Activated naive CD4-positive, alpha-beta T cell treated with anti-CD3 and anti-CD28 coated beads, Interleukin-2, amount 50 U/mL, for 24 hours (primary cell): ENCODE measurements at regions not wholly inside any gene's neighbourhood (a gene's known extent, or its start where the extent isn't known, plus 50 kb on each side); places are given as distances from the start of the nearest gene placed in this dataset.

ENCODE experiments used
- H3K27ac Mint-ChIP-seq: one replicate; pipeline ENCODE4 v1.8.0; 2021; ENCODE audit warnings: mild to moderate bottlenecking, mixed read lengths
- H3K27me3 Mint-ChIP-seq: one replicate; pipeline ENCODE4 v1.8.0; 2021; ENCODE audit warnings: mixed read lengths
- H3K36me3 Mint-ChIP-seq: one replicate; pipeline ENCODE4 v1.8.0; 2021; ENCODE audit warnings: mixed read lengths
- H3K4me1 Mint-ChIP-seq: one replicate; pipeline ENCODE4 v1.8.0; 2021; ENCODE audit warnings: mixed read lengths
- H3K4me3 Mint-ChIP-seq: one replicate; pipeline ENCODE4 v1.8.0; 2021; ENCODE audit warnings: mild to moderate bottlenecking, mixed read lengths
- H3K9me3 Mint-ChIP-seq: one replicate; pipeline ENCODE4 v1.8.0; 2021; ENCODE audit warnings: mixed read lengths

DNA sequence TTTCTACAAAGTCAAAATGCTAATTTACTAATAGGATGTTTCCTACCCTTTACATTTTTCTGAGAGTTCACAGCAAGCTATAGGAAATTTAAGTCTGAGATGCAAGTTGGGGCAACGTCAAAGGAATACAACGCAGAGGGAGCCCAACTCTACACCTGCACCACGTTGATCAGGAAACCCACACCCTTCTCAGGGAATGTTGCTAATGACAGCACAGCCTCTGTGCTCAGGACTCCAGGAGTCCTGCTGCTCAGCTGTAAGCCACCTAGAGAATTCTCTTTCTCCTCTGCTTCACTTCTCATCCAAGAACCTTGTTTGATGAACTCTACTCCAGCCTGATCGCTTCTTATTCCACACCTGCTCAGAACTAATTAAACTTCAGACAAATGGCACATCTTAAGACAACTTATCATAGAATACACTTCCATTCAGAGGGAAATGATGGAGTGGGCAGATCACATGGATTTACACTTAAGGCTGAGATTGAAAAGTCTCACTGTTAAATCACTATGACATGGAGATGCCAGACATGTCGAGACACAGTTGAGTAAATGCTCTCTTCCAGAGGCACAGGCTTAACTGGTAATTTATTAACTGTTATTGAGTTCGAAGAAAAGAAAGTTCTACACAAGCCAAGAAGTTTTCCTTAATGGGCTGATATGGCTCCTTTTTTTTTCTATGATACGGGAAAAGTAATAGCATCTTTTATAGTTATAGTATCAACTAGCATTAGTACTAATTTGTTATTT, 811.6 kb upstream of the ARGLU1 start:
- no peaks in the 10 kb centered on the region for H3K27me3 Mint-ChIP-seq
- no peak overlapping the region for H3K27ac Mint-ChIP-seq
- no peak overlapping the region for H3K4me3 Mint-ChIP-seq
- no peaks in the 10 kb centered on the region for H3K36me3 Mint-ChIP-seq
- no peaks in the 10 kb centered on the region for H3K4me1 Mint-ChIP-seq
- H3K9me3 Mint-ChIP-seq: no peaks in the 10 kb centered on the region

GRCh38 chr13:107376341-107377125, 808.6 kb upstream of the ARGLU1 start:
- Mint-ChIP-seq H3K27ac (no peak overlapping the region), H3K9me3 (no peaks in the 10 kb centered on the region), H3K36me3 (no peaks in the 10 kb centered on the region), H3K27me3 (no peaks in the 10 kb centered on the region), H3K4me3 (no peak overlapping the region), H3K4me1 (no peaks in the 10 kb centered on the region)

DNA sequence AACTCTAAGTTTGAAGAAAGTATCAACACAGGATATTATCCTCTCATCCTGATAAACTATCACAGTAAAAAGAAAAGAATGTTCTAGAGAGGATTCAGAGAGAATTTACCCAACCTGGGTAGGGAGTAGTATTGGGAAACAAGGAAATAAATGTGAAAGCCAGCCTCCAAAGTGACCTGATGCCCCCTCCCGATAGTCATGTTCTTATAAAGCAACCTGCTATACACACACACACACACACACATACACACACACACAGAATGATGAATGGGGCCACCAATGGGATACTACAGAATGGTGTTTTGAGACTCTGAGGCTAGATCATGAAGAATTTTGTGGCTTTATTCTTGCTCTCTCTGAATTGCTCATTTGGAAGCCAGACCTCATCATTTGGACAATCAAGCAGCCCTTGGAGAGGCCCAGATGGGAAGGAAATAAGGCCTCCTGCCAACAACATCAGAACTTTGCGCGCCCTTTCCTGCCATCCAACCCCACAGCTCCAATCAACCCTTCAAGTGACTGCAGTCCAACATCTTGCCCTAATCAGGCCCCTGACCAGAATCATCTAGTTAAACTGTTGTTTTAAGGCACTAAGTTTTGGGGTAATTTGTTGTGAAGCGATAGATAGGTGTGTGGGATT, 807.9 kb upstream of the ARGLU1 start:
- Mint-ChIP-seq H3K27ac (no peak overlapping the region), H3K4me3 (no peak overlapping the region), H3K9me3 (no peaks in the 10 kb centered on the region), H3K4me1 (no peaks in the 10 kb centered on the region), H3K27me3 (no peaks in the 10 kb centered on the region), H3K36me3 (no peaks in the 10 kb centered on the region)

DNA sequence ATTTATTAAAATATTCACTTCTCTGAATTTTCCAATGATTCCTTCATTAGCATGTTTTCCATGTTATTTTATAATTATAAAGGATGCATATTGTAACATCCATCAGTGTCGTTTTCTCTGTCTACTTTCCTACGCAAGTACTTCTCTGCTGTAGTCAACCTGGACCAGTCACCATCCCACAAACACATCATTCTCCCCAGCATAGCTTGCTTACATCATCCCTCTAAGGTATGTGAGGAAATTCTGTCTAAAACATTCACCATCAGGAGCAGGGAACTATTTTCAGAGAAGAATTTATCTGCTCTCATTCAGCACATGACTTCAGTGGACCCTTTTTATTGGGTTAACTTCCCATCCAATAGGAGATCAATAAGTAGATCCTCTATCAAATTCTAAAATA, 806.1 kb upstream of the ARGLU1 start:
- Mint-ChIP-seq H3K36me3 (no peaks in the 10 kb centered on the region), H3K27ac (no peak overlapping the region), H3K4me3 (no peak overlapping the region), H3K4me1 (no peaks in the 10 kb centered on the region), H3K27me3 (no peaks in the 10 kb centered on the region), H3K9me3 (peaks cover under 1% of the 10 kb centered on the region)

GRCh38 chr13:107373551-107373950, 805.6 kb upstream of the ARGLU1 start:
- Mint-ChIP-seq H3K4me1 (no peaks in the 10 kb centered on the region), H3K27ac (no peak overlapping the region), H3K27me3 (no peaks in the 10 kb centered on the region), H3K36me3 (no peaks in the 10 kb centered on the region), H3K9me3 (peaks cover 5% of the 10 kb centered on the region), H3K4me3 (no peak overlapping the region)

DNA sequence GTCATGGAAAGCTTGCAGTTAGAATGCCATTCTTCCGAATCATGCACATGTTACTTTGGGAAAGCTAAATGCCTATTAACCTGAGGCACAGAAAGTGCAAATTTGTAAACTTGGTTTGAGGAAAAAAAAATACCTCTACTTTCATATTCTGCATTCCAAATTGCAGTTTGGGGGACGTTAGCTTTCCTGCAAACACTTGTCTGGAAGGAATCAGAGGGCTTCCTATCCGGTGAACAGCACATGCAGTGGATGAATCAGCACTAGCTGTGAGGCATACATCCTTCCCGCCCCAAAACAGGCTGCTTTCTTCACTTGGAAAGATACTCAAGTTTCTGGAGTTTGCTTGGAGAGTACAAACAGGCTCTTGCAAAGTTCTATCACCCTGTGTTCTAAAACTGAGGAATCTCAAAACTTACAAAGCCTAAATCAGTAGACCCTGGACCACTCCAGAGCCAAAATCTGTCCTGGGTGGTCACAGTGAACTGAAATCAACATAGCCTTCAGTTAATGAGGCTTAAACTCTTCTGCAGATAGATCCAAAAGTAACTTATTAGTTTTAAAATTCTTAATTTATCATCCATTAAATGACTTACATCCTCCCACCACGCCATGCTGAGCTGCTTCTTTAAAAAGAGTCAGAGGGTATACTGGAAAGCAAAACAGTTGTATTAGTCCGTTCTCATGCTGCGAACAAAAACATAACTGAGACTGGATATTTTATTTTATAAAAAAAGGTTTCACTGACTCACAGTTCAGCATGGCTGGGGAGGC, 802.3 kb upstream of the ARGLU1 start:
- Mint-ChIP-seq H3K4me1 (no peaks in the 10 kb centered on the region), H3K27ac (no peak overlapping the region), H3K27me3 (no peaks in the 10 kb centered on the region), H3K36me3 (no peaks in the 10 kb centered on the region), H3K9me3 (peaks cover 6% of the 10 kb centered on the region), H3K4me3 (no peak overlapping the region)

DNA sequence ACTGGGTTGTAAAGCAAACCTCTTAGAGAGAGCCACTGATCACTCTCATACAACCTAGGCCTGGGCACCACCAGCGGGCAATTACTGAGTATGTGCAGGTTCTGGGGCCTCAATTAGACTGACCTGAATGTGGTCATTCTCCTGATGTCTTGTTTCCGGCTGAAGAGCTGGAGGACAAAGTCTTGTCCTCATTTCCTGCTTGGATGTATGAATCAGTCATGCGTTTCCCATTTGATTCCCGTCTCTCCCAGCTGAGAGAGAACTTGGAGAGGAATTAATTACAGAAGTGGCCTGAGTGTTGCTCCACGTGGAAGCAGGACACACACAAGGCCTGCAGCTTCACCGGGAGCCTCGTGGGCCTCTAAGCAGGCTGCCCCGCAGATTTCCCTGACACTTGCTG, 799.3 kb upstream of the ARGLU1 start:
- Mint-ChIP-seq H3K4me1 (no peaks in the 10 kb centered on the region), H3K36me3 (no peaks in the 10 kb centered on the region), H3K9me3 (peaks cover 6% of the 10 kb centered on the region), H3K27ac (no peak overlapping the region), H3K27me3 (no peaks in the 10 kb centered on the region), H3K4me3 (no peak overlapping the region)

GRCh38 chr13:107365466-107366215, 797.7 kb upstream of the ARGLU1 start:
- no peaks in the 10 kb centered on the region for H3K27me3 Mint-ChIP-seq
- no peak overlapping the region for H3K4me3 Mint-ChIP-seq
- H3K27ac Mint-ChIP-seq: no peak overlapping the region
- no peaks in the 10 kb centered on the region for H3K36me3 Mint-ChIP-seq
- H3K4me1 Mint-ChIP-seq: no peaks in the 10 kb centered on the region
- H3K9me3 Mint-ChIP-seq: peaks cover 6% of the 10 kb centered on the region

DNA sequence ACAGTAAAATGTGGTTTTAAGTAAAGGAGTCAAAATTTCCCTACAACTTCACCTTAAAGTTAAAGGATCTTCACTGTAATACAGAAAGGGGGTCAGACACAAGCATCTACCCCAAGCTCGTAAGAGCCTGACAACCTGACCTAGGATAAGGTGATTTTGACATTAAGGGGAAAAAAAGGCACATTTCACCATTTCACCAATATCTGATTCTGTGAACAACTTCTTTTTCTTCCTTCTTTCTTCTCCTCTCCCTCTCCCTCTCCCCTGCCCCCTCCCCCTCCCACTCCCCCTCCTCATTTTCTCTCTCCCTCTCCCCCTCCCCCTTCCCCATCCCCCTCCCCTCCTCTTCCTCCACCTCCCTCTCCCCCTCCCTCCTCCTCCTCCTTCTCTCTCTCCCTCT, 796.7 kb upstream of the ARGLU1 start:
- H3K9me3 Mint-ChIP-seq: peaks cover 6% of the 10 kb centered on the region
- H3K27ac Mint-ChIP-seq: no peak overlapping the region
- no peak overlapping the region for H3K4me3 Mint-ChIP-seq
- no peaks in the 10 kb centered on the region for H3K4me1 Mint-ChIP-seq
- no peaks in the 10 kb centered on the region for H3K36me3 Mint-ChIP-seq
- H3K27me3 Mint-ChIP-seq: no peaks in the 10 kb centered on the region

GRCh38 chr13:107361666-107362065, 793.7 kb upstream of the ARGLU1 start:
- no peak overlapping the region for H3K27ac Mint-ChIP-seq
- H3K27me3 Mint-ChIP-seq: no peaks in the 10 kb centered on the region
- peaks cover 7% of the 10 kb centered on the region for H3K9me3 Mint-ChIP-seq
- H3K36me3 Mint-ChIP-seq: no peaks in the 10 kb centered on the region
- H3K4me1 Mint-ChIP-seq: no peaks in the 10 kb centered on the region
- H3K4me3 Mint-ChIP-seq: no peak overlapping the region

GRCh38 chr13:107360010-107360409, 792.1 kb upstream of the ARGLU1 start:
- H3K36me3 Mint-ChIP-seq: no peaks in the 10 kb centered on the region
- H3K27ac Mint-ChIP-seq: no peak overlapping the region
- no peaks in the 10 kb centered on the region for H3K4me1 Mint-ChIP-seq
- H3K27me3 Mint-ChIP-seq: no peaks in the 10 kb centered on the region
- peaks cover 8% of the 10 kb centered on the region for H3K9me3 Mint-ChIP-seq
- H3K4me3 Mint-ChIP-seq: no peak overlapping the region

- Mint-ChIP-seq H3K4me1 (no peaks in the 10 kb centered on the region), H3K9me3 (peaks cover 8% of the 10 kb centered on the region)
Observed at GRCh38 chr13:107358866-107359265, 790.9 kb upstream of the ARGLU1 start.

GRCh38 chr13:107351305-107351704, 783.4 kb upstream of the ARGLU1 start:
- H3K9me3 Mint-ChIP-seq: no peaks in the 10 kb centered on the region

More at GRCh38 chr13:107358866-107359265, 790.9 kb upstream of the ARGLU1 start:
- no peak overlapping the region for H3K27ac Mint-ChIP-seq
- no peaks in the 10 kb centered on the region for H3K36me3 Mint-ChIP-seq
- H3K4me3 Mint-ChIP-seq: no peak overlapping the region
- H3K27me3 Mint-ChIP-seq: no peaks in the 10 kb centered on the region

DNA sequence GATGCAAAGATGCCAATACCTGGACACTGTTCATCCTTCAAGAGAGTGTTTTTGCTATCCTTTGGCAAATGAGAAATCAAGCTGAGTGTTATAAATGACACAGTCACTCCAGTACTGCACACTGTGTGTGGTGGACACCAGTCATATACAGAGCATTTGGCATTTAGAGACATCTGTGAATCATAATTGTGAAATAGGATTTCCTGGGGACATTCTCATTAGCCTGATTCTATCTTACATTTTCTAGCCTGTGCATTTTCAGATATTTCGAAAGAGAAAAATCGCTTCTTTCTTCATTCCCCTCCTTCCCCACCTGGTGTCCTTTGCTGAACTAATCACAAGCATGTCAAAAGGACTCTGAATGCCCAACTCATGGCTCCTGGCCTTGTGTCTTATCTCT, 781.0 kb upstream of the ARGLU1 start:
- Mint-ChIP-seq H3K4me3 (no peak overlapping the region), H3K9me3 (no peaks in the 10 kb centered on the region), H3K27ac (no peak overlapping the region), H3K4me1 (no peaks in the 10 kb centered on the region), H3K36me3 (no peaks in the 10 kb centered on the region), H3K27me3 (no peaks in the 10 kb centered on the region)

More at GRCh38 chr13:107351305-107351704, 783.4 kb upstream of the ARGLU1 start:
- Mint-ChIP-seq H3K4me3 (no peak overlapping the region), H3K27me3 (no peaks in the 10 kb centered on the region), H3K27ac (no peak overlapping the region), H3K36me3 (no peaks in the 10 kb centered on the region), H3K4me1 (no peaks in the 10 kb centered on the region)

GRCh38 chr13:107348471-107348870, 780.5 kb upstream of the ARGLU1 start:
- H3K4me1 Mint-ChIP-seq: no peaks in the 10 kb centered on the region
- H3K4me3 Mint-ChIP-seq: no peak overlapping the region
- H3K36me3 Mint-ChIP-seq: no peaks in the 10 kb centered on the region
- H3K27ac Mint-ChIP-seq: no peak overlapping the region
- no peaks in the 10 kb centered on the region for H3K27me3 Mint-ChIP-seq
- H3K9me3 Mint-ChIP-seq: no peaks in the 10 kb centered on the region
